Activated B cell treated with CpG ODN at 0.5 μM for 24 hours (primary cell): ENCODE measurements at regions not wholly inside any gene's neighbourhood (a gene's known extent, or its start where the extent isn't known, plus 50 kb on each side); places are given as distances from the start of the nearest gene placed in this dataset.

ENCODE experiments used
- ATAC-seq: fragments of 200-7000 bp; cut with Tn5 transposase; one replicate; pipeline ENCODE4 v1.10.0; 2021; ENCODE audit warnings: low read depth, mild to moderate bottlenecking, moderate library complexity
- CTCF ChIA-PET: fragments of 350-600 bp; sonication (Branson Sonifier 250); formaldehyde crosslinking; loops from one replicate; lab custom pipeline; 2021; ENCODE audit warnings: antibody characterized with exemption; lab: Charles Lee
- POLR2A ChIA-PET: fragments of 350-600 bp; sonication (Branson Sonifier 250); formaldehyde crosslinking; loops from one replicate; lab custom pipeline; 2021; ENCODE audit warnings: antibody characterized with exemption; lab: Charles Lee
- DNase-seq: peaks from one replicate; pipeline ENCODE4 v3.0.0; 2022
- H3K27ac Mint-ChIP-seq: one replicate; pipeline ENCODE4 v1.8.0; 2020; ENCODE audit warnings: mixed read lengths
- H3K27me3 Mint-ChIP-seq: one replicate; pipeline ENCODE4 v1.8.0; 2021; ENCODE audit warnings: mixed read lengths
- H3K36me3 Mint-ChIP-seq: one replicate; pipeline ENCODE4 v1.8.0; 2021; ENCODE audit warnings: low read depth, mixed read lengths
- H3K4me1 Mint-ChIP-seq: one replicate; pipeline ENCODE4 v1.8.0; 2021; ENCODE audit warnings: mixed read lengths
- H3K4me3 Mint-ChIP-seq: one replicate; pipeline ENCODE4 v1.8.0; 2020; ENCODE audit warnings: mild to moderate bottlenecking, mixed read lengths
- H3K9me3 Mint-ChIP-seq: one replicate; pipeline ENCODE4 v1.8.0; 2020; ENCODE audit warnings: mixed read lengths
- CTCF ChIP-seq: fragments of 200-600 bp; IDR thresholded peaks from one replicate; pipeline ENCODE4 v1.8.0; 2022; ENCODE audit warnings: antibody characterized with exemption, mild to moderate bottlenecking
- intact Hi-C: fragments of 100-400 bp; cut with micrococcal nuclease; formaldehyde crosslinking; loops from one replicate; pipeline ENCODE4 v1.15.1; 2024

- Mint-ChIP-seq H3K27ac (no peak overlapping the region), H3K4me3 (no peak overlapping the region), H3K27me3 (peaks cover 6% of the 10 kb centered on the region), H3K9me3 (no peaks in the 10 kb centered on the region), H3K36me3 (no peaks in the 10 kb centered on the region), H3K4me1 (peaks cover 3% of the 10 kb centered on the region)
- no peak for TF ChIP-seq CTCF
- DNase-seq (no peak), ATAC-seq (no peak)
- intact Hi-C loops: no loop called here
- POLR2A ChIA-PET: no interaction called here
- CTCF ChIA-PET: no interaction called here
Measured at GRCh38 chr7:115117748-115118147, 195.9 kb downstream of the MDFIC start.

- ATAC-seq: no peak
- ChIA-PET CTCF (no interaction called here), POLR2A (no interaction called here)
- no peaks in the 10 kb centered on the region for H3K4me1 Mint-ChIP-seq
- H3K4me3 Mint-ChIP-seq: no peak overlapping the region
- no peak overlapping the region for H3K27ac Mint-ChIP-seq
- H3K27me3 Mint-ChIP-seq: peaks cover 6% of the 10 kb centered on the region
- intact Hi-C loops: no loop called here
- no peak for DNase-seq
- TF ChIP-seq CTCF: no peak
- no peaks in the 10 kb centered on the region for H3K36me3 Mint-ChIP-seq
- H3K9me3 Mint-ChIP-seq: no peaks in the 10 kb centered on the region
Measured at GRCh38 chr7:115116773-115117715, 195.2 kb downstream of the MDFIC start.

GRCh38 chr7:115113776-115114175 is 191.9 kb downstream of the MDFIC start:
- ChIA-PET CTCF (no interaction called here), POLR2A (no interaction called here)
- no peak for ATAC-seq

GRCh38 chr7:115113131-115113530 is 191.2 kb downstream of the MDFIC start:
- intact Hi-C loops: no loop called here
- POLR2A ChIA-PET: no interaction called here
- Mint-ChIP-seq H3K36me3 (no peaks in the 10 kb centered on the region), H3K9me3 (no peaks in the 10 kb centered on the region), H3K27me3 (peaks cover 6% of the 10 kb centered on the region), H3K4me1 (no peaks in the 10 kb centered on the region), H3K4me3 (no peak overlapping the region), H3K27ac (no peak overlapping the region)
- no peak for TF ChIP-seq CTCF
- CTCF ChIA-PET: no interaction called here
- ATAC-seq (no peak), DNase-seq (no peak)

More at GRCh38 chr7:115113776-115114175, 191.9 kb downstream of the MDFIC start:
- no peak overlapping the region for H3K27ac Mint-ChIP-seq
- no peaks in the 10 kb centered on the region for H3K9me3 Mint-ChIP-seq
- H3K4me3 Mint-ChIP-seq: no peak overlapping the region
- peaks cover 6% of the 10 kb centered on the region for H3K27me3 Mint-ChIP-seq
- no peak for DNase-seq
- no peaks in the 10 kb centered on the region for H3K36me3 Mint-ChIP-seq
- no peak for TF ChIP-seq CTCF
- H3K4me1 Mint-ChIP-seq: no peaks in the 10 kb centered on the region
- intact Hi-C loops: no loop called here

- no peaks in the 10 kb centered on the region for H3K9me3 Mint-ChIP-seq
- no peak for TF ChIP-seq CTCF
- no peaks in the 10 kb centered on the region for H3K36me3 Mint-ChIP-seq
- no peaks in the 10 kb centered on the region for H3K27me3 Mint-ChIP-seq
- intact Hi-C loops: no loop called here
- H3K4me1 Mint-ChIP-seq: no peaks in the 10 kb centered on the region
- DNase-seq (no peak), ATAC-seq (no peak)
- H3K27ac Mint-ChIP-seq: no peak overlapping the region
- ChIA-PET CTCF (no interaction called here), POLR2A (no interaction called here)
- H3K4me3 Mint-ChIP-seq: no peak overlapping the region
Measured at GRCh38 chr7:115110523-115110922, 188.6 kb downstream of the MDFIC start.
